ENCODE measurements at regions not wholly inside any gene's neighbourhood (a gene's known extent, or its start where the extent isn't known, plus 50 kb on each side); places are given as distances from the start of the nearest gene placed in this dataset.

- TF ChIP-seq CTCF (IDR thresholded peaks at IDR 0.05 in 2 of 3, conservative IDR thresholded peaks at IDR 0.05 in 1 of 3; ENCODE audit: control insufficient read depth in 2 of 3, extremely low read depth in 1 of 3, insufficient read depth in 1 of 3, low read depth in 3 of 3, low read length in 3 of 3), result no peak
- TF ChIP-seq KDM1A (IDR thresholded peaks at IDR 0.05; ENCODE audit: borderline replicate concordance), result no peak
- no peak for TF ChIP-seq PML (IDR thresholded peaks at IDR 0.05; ENCODE audit: low read length)
- TF ChIP-seq REST (IDR thresholded peaks at IDR 0.05; ENCODE audit: low read depth, low read length), result no peak
Observed at GRCh38 chr13:109451726-109452125, 334.7 kb downstream of the IRS2 start.

Measured in GM12878 (cell line).